ENCODE measurements at regions not wholly inside any gene's neighbourhood (a gene's known extent, or its start where the extent isn't known, plus 50 kb on each side); places are given as distances from the start of the nearest gene placed in this dataset.

GRCh38 chr4:58144721-58145120, 1034.5 kb upstream of the IGFBP7 start:
- Histone ChIP-seq H3K4me2 (ENCODE audit: low read length) (no peak overlapping the region), H3K79me2 (replicated peaks; ENCODE audit: insufficient read depth, low read length) (no peaks in the 10 kb centered on the region), H4K20me1 (ENCODE audit: insufficient read depth) (no peaks in the 10 kb centered on the region), H3F3A (ENCODE audit: insufficient read depth, low read length, poor library complexity, severe bottlenecking) (no peaks in the 10 kb centered on the region), H3K36me3 (ENCODE audit: insufficient read depth, low read length) (no peaks in the 10 kb centered on the region), H3K9me2 (ENCODE audit: insufficient read depth, low read length) (no peaks in the 10 kb centered on the region), H3K9ac (ENCODE audit: low read length) (no peak overlapping the region), H3K9me3 (ENCODE audit: low read length) (no peaks in the 10 kb centered on the region), H3K27me3 (ENCODE audit: insufficient read depth, low read depth, low read length) (no peaks in the 10 kb centered on the region), H2AFZ (ENCODE audit: low read depth, low read length) (no peak overlapping the region), H3K27ac (ENCODE audit: low read length) (no peak overlapping the region), H3K4me3 (ENCODE audit: low read length) (no peak overlapping the region)
- TF ChIP-seq EP300 (conservative IDR thresholded peaks at IDR 0.05; ENCODE audit: poor library complexity, severe bottlenecking), result no peak
- no peak for TF ChIP-seq CTCF (IDR thresholded peaks at IDR 0.05; ENCODE audit: poor library complexity, severe bottlenecking)
- TF ChIP-seq EZH2 (IDR thresholded peaks at IDR 0.05; ENCODE audit: borderline replicate concordance, insufficient read depth, low read length, poor library complexity, severe bottlenecking), result no peak
- no peak for TF ChIP-seq TAF1 (IDR thresholded peaks at IDR 0.05; ENCODE audit: low read depth)
- no peak for TF ChIP-seq REST (IDR thresholded peaks at IDR 0.05; ENCODE audit: borderline replicate concordance)
- TF ChIP-seq SMC3 (conservative IDR thresholded peaks at IDR 0.05; ENCODE audit: poor library complexity), result no peak

GRCh38 chr4:58138786-58139668, 1028.8 kb upstream of the IGFBP7 start:
- H4K20me1 ChIP-seq (ENCODE audit: insufficient read depth), result no peaks in the 10 kb centered on the region
- H3K27me3 ChIP-seq (ENCODE audit: insufficient read depth, low read depth, low read length), result no peaks in the 10 kb centered on the region
- H3K4me3 ChIP-seq (ENCODE audit: low read length), result no peak overlapping the region
- H3K4me2 ChIP-seq (ENCODE audit: low read length), result no peak overlapping the region
- no peak overlapping the region for H2AFZ ChIP-seq (ENCODE audit: low read depth, low read length)
- TF ChIP-seq CTCF (IDR thresholded peaks at IDR 0.05; ENCODE audit: poor library complexity, severe bottlenecking) (no peak), EP300 (conservative IDR thresholded peaks at IDR 0.05; ENCODE audit: poor library complexity, severe bottlenecking) (no peak), TAF1 (IDR thresholded peaks at IDR 0.05; ENCODE audit: low read depth) (no peak), MXI1 (conservative IDR thresholded peaks at IDR 0.05; ENCODE audit: poor library complexity, severe bottlenecking) (no peak), EZH2 (IDR thresholded peaks at IDR 0.05; ENCODE audit: borderline replicate concordance, insufficient read depth, low read length, poor library complexity, severe bottlenecking) (no peak), SMC3 (conservative IDR thresholded peaks at IDR 0.05; ENCODE audit: poor library complexity) (no peak), POLR2AphosphoS5 (IDR thresholded peaks at IDR 0.05) (no peak), REST (IDR thresholded peaks at IDR 0.05; ENCODE audit: borderline replicate concordance) (no peak), RAD21 (conservative IDR thresholded peaks at IDR 0.05) (no peak)
- H3K9me2 ChIP-seq (ENCODE audit: insufficient read depth, low read length), result no peaks in the 10 kb centered on the region
- H3K79me2 ChIP-seq (replicated peaks; ENCODE audit: insufficient read depth, low read length), result no peaks in the 10 kb centered on the region
- no peak overlapping the region for H3K9ac ChIP-seq (ENCODE audit: low read length)
- no peaks in the 10 kb centered on the region for H3K36me3 ChIP-seq (ENCODE audit: insufficient read depth, low read length)
- no peak overlapping the region for H3K27ac ChIP-seq (ENCODE audit: low read length)
- H3K9me3 ChIP-seq (ENCODE audit: low read length), result no peaks in the 10 kb centered on the region
- H3F3A ChIP-seq (ENCODE audit: insufficient read depth, low read length, poor library complexity, severe bottlenecking), result no peaks in the 10 kb centered on the region
